A673 (cell line): ENCODE measurements at regions not wholly inside any gene's neighbourhood (a gene's known extent, or its start where the extent isn't known, plus 50 kb on each side); places are given as distances from the start of the nearest gene placed in this dataset.

ENCODE experiments used
- CTCF ChIP-seq: fragments of 300-800, 200-600 bp; sonication (generic); conservative IDR thresholded peaks from 2 replicates; pipeline ENCODE4 v1.5.1; 2017; ENCODE audit warnings: low read depth, mild to moderate bottlenecking, antibody characterized with exemption, low read length, moderate library complexity, mixed read lengths
- EZH2 ChIP-seq: fragments of 200-600 bp; sonication (generic); IDR thresholded peaks from 2 replicates; pipeline ENCODE4 v1.6.1; 2017; ENCODE audit warnings: borderline replicate concordance, low read depth, mild to moderate bottlenecking, mixed read lengths, antibody characterized with exemption, low read length; ENCODE audit not compliant: poor library complexity, severe bottlenecking

- TF ChIP-seq CTCF (no peak), EZH2 (no peak)
Measured at GRCh38 chr1:182259968-182260367, 131.6 kb downstream of the GLUL start.
